ENCODE measurements at regions not wholly inside any gene's neighbourhood (a gene's known extent, or its start where the extent isn't known, plus 50 kb on each side); places are given as distances from the start of the nearest gene placed in this dataset.
"Not testable (repeated sequence)": the region's sequence is repeated elsewhere in the genome, so short reads cannot be mapped to it uniquely, and the experiment has no call there.

DNA sequence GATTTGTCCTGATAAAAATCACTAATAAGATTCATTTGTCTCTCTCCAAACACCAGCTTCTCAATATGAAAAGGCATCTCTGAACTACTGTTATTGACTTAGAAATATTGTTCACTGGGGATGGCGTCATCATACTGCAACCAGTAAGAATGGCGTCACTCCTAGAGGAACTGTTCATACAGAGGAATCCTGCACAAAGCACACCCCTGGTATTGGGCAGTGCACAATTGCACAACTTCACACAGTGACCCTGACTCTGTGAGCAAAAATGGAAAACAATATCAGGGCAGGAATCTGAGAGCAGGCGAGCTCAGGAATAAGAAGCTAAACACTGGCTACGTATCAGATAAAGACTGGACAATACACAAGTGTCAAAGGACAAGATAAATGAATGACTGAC lies 66.7 kb upstream of the PNPLA4 start:
- H3K4me3 ChIP-seq = no peak overlapping the region

DNA sequence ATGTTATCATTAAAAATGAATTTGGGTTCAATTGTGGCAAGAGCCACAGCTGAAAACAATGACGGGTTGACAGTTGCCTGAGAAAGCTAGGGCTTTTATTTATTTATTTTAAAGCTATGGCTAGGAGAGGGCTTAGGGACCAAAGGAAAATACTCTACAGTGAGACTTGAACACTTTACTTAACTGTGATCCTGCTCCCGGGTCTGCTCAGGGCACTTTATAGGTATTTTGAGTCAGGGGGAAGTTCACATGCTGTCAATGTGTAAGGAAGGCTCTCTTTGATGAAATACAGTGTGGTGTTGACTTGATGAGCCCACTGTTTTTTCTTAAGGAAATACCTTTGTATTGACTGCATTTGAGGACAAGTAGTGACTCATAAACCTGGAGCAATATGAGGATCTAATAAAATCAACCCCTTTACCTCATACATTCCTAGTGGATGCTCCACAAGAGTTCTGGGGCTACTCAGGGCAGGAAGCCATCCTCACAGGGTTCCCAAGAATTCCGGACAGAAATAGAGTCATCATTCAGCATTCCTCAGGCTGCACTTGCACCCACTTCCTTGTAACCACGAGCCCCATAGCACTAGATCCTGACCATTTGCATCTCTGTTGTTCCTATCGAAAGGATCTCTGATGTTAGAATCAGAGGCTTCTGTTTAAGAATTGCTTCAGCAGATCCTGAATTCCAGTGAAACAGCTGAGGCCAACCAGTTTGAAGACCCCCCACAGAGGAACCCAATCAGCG lies 61.0 kb upstream of the PNPLA4 start:
- H3K27ac ChIP-seq; DNase-seq; H3K27me3 ChIP-seq; H3K9me3 ChIP-seq (replicated peaks); H3K4me1 ChIP-seq; H3K4me3 ChIP-seq; H3K36me3 ChIP-seq: not testable (repeated sequence)

More for the DNA sequence above, 66.7 kb upstream of the PNPLA4 start:
- Histone ChIP-seq H3K27me3 (no peaks in the 10 kb centered on the region), H3K9me3 (replicated peaks) (no peaks in the 10 kb centered on the region), H3K36me3 (no peaks in the 10 kb centered on the region), H3K4me1 (no peaks in the 10 kb centered on the region), H3K27ac (no peak overlapping the region)
- DNase-seq = no peak

GRCh38 chrX:7987160-7988012 lies 60.2 kb upstream of the PNPLA4 start:
- H3K27ac ChIP-seq = no peak overlapping the region
- H3K4me1 ChIP-seq = no peaks in the 10 kb centered on the region
- no peak overlapping the region for H3K4me3 ChIP-seq
- H3K27me3 ChIP-seq = no peaks in the 10 kb centered on the region
- H3K36me3 ChIP-seq = no peaks in the 10 kb centered on the region
- no peaks in the 10 kb centered on the region for H3K9me3 ChIP-seq (replicated peaks)
- DNase-seq = no peak

GRCh38 chrX:7986738-7987137 lies 59.5 kb upstream of the PNPLA4 start:
- H3K9me3 ChIP-seq (replicated peaks); H3K27me3 ChIP-seq; H3K27ac ChIP-seq; H3K4me3 ChIP-seq; H3K4me1 ChIP-seq; H3K36me3 ChIP-seq; DNase-seq: not testable (repeated sequence)

GRCh38 chrX:7985568-7985967 lies 58.4 kb upstream of the PNPLA4 start:
- no peak for DNase-seq
- Histone ChIP-seq H3K9me3 (replicated peaks) (no peaks in the 10 kb centered on the region), H3K27me3 (no peaks in the 10 kb centered on the region), H3K36me3 (no peaks in the 10 kb centered on the region), H3K4me3 (no peak overlapping the region), H3K27ac (no peak overlapping the region), H3K4me1 (no peaks in the 10 kb centered on the region)

DNA sequence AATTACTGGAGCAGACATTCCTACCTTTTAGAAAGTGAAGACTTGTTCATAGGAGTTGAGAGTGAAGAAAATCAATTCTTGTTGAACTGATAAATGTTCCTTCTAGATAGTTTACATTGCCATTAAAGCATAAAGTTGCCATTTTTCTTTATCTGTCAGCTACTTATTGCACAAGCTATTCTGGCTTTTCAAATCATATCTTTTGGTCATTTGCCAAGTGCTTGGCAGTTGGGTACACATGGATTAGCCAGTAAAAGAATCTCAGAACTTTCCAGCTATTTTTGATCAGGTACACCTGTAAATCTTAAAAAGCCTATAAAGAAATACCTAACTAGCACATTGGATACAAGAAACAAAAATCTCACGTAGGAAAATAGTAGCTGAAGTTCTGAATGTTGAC lies 56.4 kb upstream of the PNPLA4 start:
- Histone ChIP-seq H3K27me3 (no peaks in the 10 kb centered on the region), H3K27ac (no peak overlapping the region), H3K4me1 (no peaks in the 10 kb centered on the region), H3K9me3 (replicated peaks) (no peaks in the 10 kb centered on the region), H3K4me3 (no peak overlapping the region), H3K36me3 (no peaks in the 10 kb centered on the region)
- DNase-seq = no peak

Measured in SJCRH30 (cell line).